Adrenal gland (tissue), 5 donors: ENCODE measurements at regions not wholly inside any gene's neighbourhood (a gene's known extent, or its start where the extent isn't known, plus 50 kb on each side); places are given as distances from the start of the nearest gene placed in this dataset.

Experiments
- CTCF ChIP-seq, 6 experiments: fragments of 450-650 bp in 4 of 6; fragments of 200-600 bp in 2 of 6; sonication (generic) in 1 of 6; IDR thresholded peaks; 1 replicate in 5 of 6; 2 replicates in 1 of 6; pipeline versions ENCODE4 v1.5.1 to v1.8.0; 2016 to 2021; ENCODE audit warnings: antibody characterized with exemption in 6 of 6, mild to moderate bottlenecking in 2 of 6, moderate library complexity in 1 of 6
- POLR2A ChIP-seq, 2 donors: fragments of 450-650 bp; IDR thresholded peaks; one replicate each; pipeline ENCODE4 v1.6.1; 2017; ENCODE audit warnings: antibody characterized with exemption in 2 of 2, mild to moderate bottlenecking in 2 of 2, moderate library complexity in 1 of 2
- donor health status: DM: no; HTN: no; CAD: no.

GRCh38 chr1:222299524-222299923 lies 248.4 kb downstream of the HHIPL2 start:
- TF ChIP-seq CTCF (IDR thresholded peaks at IDR 0.05) (no peak), POLR2A (IDR thresholded peaks at IDR 0.05) (no peak)
